K562 (cell line): ENCODE measurements at regions not wholly inside any gene's neighbourhood (a gene's known extent, or its start where the extent isn't known, plus 50 kb on each side); places are given as distances from the start of the nearest gene placed in this dataset.

Source experiments
- ATAC-seq: fragments of 200-7000 bp; cut with Tn5 transposase; 3 replicates; pipeline ENCODE4 v1.9.1; 2020; ENCODE audit warnings: moderate library complexity
- BruUV-seq: library from RNA; stranded (reverse); fragments of 400-500 nt; replicated peaks from 2 replicates; lab custom pipeline; 2021; lab: Mats Ljungman, UMichigan
- CTCF ChIA-PET: fragments of 300-600 bp; formaldehyde crosslinking; extraction: SDS; loops from one replicate; lab custom pipeline; 2021; ENCODE audit warnings: low intra/inter-chr PET ratio; lab: Yijun Ruan, JAX
- POLR2A ChIA-PET: fragments of 300-600, 350-650 bp; sonication (Branson Sonifier 250); formaldehyde crosslinking; extraction: SDS; loops from one replicate; lab custom pipeline; 2021; ENCODE audit warnings: antibody characterized with exemption, inconsistent platforms; lab: Yijun Ruan, JAX
- DNase-seq, 4 experiments: peaks; one replicate each; pipeline versions ENCODE4 v3.0.0 to v3.0.0-alpha.2; 2011 to 2018; ENCODE audit warnings: low spot score in 3 of 4, mixed read lengths in 3 of 4; ENCODE audit errors: extremely low read depth in 1 of 4
- FAIRE-seq: peaks from 2 replicates; lab custom pipeline; 2011; peaks lifted over from hg19 to GRCh38; lab: Jason Lieb, UNC
- H2AFZ ChIP-seq: 2 replicates; pipeline ENCODE4 v1.6.0; 2011; ENCODE audit warnings: low read depth, low read length, control low read depth, inconsistent platforms
- H3K27ac ChIP-seq: fragments of 200-600 bp; 3 replicates; pipeline ENCODE4 v1.8.0; 2011; ENCODE audit warnings: low read depth, mild to moderate bottlenecking, control low read depth, inconsistent platforms, low read length, moderate library complexity, mixed read lengths; ENCODE audit errors: extremely low read depth
- H3K27me3 ChIP-seq, 2 experiments: fragments of 300-600 bp in 1 of 2; 2 replicates in 1 of 2; 3 replicates in 1 of 2; pipeline versions ENCODE4 v1.6.0 to v1.8.0; 2011; ENCODE audit warnings: inconsistent platforms in 2 of 2, low read length in 2 of 2, mild to moderate bottlenecking in 1 of 2, mixed read lengths in 1 of 2, moderate library complexity in 1 of 2; ENCODE audit not compliant: control insufficient read depth in 2 of 2, insufficient read depth in 2 of 2
- H3K36me3 ChIP-seq: fragments of 300-600 bp; 3 replicates; pipeline ENCODE4 v1.8.0; 2011; ENCODE audit warnings: mild to moderate bottlenecking, low read length, inconsistent platforms; ENCODE audit not compliant: control insufficient read depth, insufficient read depth
- H3K4me1 ChIP-seq, 2 experiments: fragments of 200-600 bp in 1 of 2; replicated peaks in 1 of 2; 2 replicates in 1 of 2; 3 replicates in 1 of 2; pipeline versions ENCODE4 v1.5.1 to v1.8.0; 2011; ENCODE audit warnings: inconsistent platforms in 2 of 2, low read length in 2 of 2, mild to moderate bottlenecking in 1 of 2, mixed read lengths in 1 of 2, moderate library complexity in 1 of 2; ENCODE audit not compliant: control insufficient read depth in 2 of 2, insufficient read depth in 2 of 2
- H3K4me2 ChIP-seq: 2 replicates; pipeline ENCODE4 v1.6.1; 2011; ENCODE audit warnings: low read length, control low read depth, inconsistent platforms, mixed read lengths; ENCODE audit not compliant: insufficient read depth
- H3K4me3 ChIP-seq: fragments of 200-600 bp; sonication (generic), shearing (Covaris generic); 2 replicates; pipeline ENCODE4 v1.5.1; 2016; ENCODE audit warnings: control low read depth, inconsistent platforms
- H3K79me2 ChIP-seq: fragments of 200-600 bp; 3 replicates; pipeline ENCODE4 v1.8.0; 2011; ENCODE audit warnings: low read length, inconsistent platforms; ENCODE audit not compliant: control insufficient read depth, insufficient read depth
- H3K9ac ChIP-seq, 2 experiments: 2 replicates each; pipeline versions ENCODE4 v1.6.0 to v1.6.1; 2011; ENCODE audit warnings: low read depth in 2 of 2, low read length in 2 of 2, control low read depth in 1 of 2, inconsistent platforms in 1 of 2, mild to moderate bottlenecking in 1 of 2, mixed read lengths in 1 of 2; ENCODE audit not compliant: insufficient read depth in 1 of 2
- H3K9me1 ChIP-seq: one replicate; pipeline ENCODE4 v1.6.0; 2011; ENCODE audit warnings: inconsistent platforms, mild to moderate bottlenecking, low read length, moderate library complexity; ENCODE audit not compliant: control insufficient read depth, insufficient read depth
- H3K9me3 ChIP-seq: replicated peaks from 2 replicates; pipeline ENCODE4 v1.5.1; 2011; ENCODE audit warnings: low read depth, low read length, inconsistent platforms; ENCODE audit not compliant: control insufficient read depth, insufficient read depth
- H4K20me1 ChIP-seq: replicated peaks from 2 replicates; pipeline ENCODE4 v1.6.1; 2011; ENCODE audit warnings: low read length, inconsistent platforms, mixed read lengths; ENCODE audit not compliant: control insufficient read depth, insufficient read depth
- ARNT ChIP-seq, 2 experiments: fragments of 450-650 bp; IDR thresholded peaks; 2 replicates each; pipeline ENCODE4 v1.6.1; 2016; ENCODE audit warnings: mild to moderate bottlenecking in 1 of 2
- ASH1L ChIP-seq: fragments of 450-650 bp; IDR thresholded peaks from 2 replicates; pipeline ENCODE4 v1.6.1; 2018; ENCODE audit warnings: borderline replicate concordance, mild to moderate bottlenecking, low read depth; ENCODE audit not compliant: partially characterized antibody
- CEBPZ ChIP-seq: fragments of 150-350 bp; IDR thresholded peaks from 2 replicates; pipeline ENCODE4 v1.6.1; 2014; ENCODE audit warnings: low read depth, mild to moderate bottlenecking, low read length, borderline replicate concordance
- MEF2A ChIP-seq: IDR thresholded peaks from 2 replicates; pipeline ENCODE4 v1.6.1; 2011; ENCODE audit warnings: low read depth, mild to moderate bottlenecking, low read length, moderate library complexity; ENCODE audit not compliant: control insufficient read depth
- PRDM10 ChIP-seq: fragments of 450-650 bp; IDR thresholded peaks from 2 replicates; pipeline ENCODE4 v1.6.1; 2018; ENCODE audit not compliant: partially characterized antibody
- RBM25 ChIP-seq: fragments of 200-400 bp; formaldehyde crosslinking; IDR thresholded peaks from 2 replicates; pipeline ENCODE4 v1.6.1; 2018; ENCODE audit warnings: low read length, low read depth, moderate library complexity; ENCODE audit not compliant: severe bottlenecking
- TBP ChIP-seq: optimal IDR thresholded peaks from 2 replicates; pipeline ENCODE3; 2011; ENCODE audit warnings: low read depth, low read length, improper control_type of control experiment
- ZNF253 ChIP-seq: fragments of 250-450 bp; sonication (Bioruptor Pico); conservative IDR thresholded peaks from 2 replicates; pipeline ENCODE4 v1.6.1; 2021; ENCODE audit warnings: mild to moderate bottlenecking
- ZNF347 ChIP-seq: fragments of 450-650 bp; formaldehyde crosslinking; IDR thresholded peaks from 2 replicates; pipeline ENCODE4 v1.4.0; 2020; ENCODE audit warnings: low read depth, mild to moderate bottlenecking, moderate library complexity
- ZSCAN29 ChIP-seq: fragments of 450-650 bp; IDR thresholded peaks from 2 replicates; pipeline ENCODE4 v1.6.1; 2017
- WGBS: fragments of 100-300 bp; shearing (Covaris generic); methylation state at CpG from one replicate; pipeline ENCODE4 v1.1.6; 2016; ENCODE audit warnings: low coverage, mixed read lengths; ENCODE audit not compliant: insufficient coverage; ENCODE audit errors: missing lambda C conversion rate; 5-methylcytosine and 5-hydroxymethylcytosine counted together
- in situ Hi-C: fragments of 300-500 bp; cut with MboI; formaldehyde crosslinking; loops from 4 replicates; pipeline ENCODE4 v1.15.0; 2018; ENCODE audit warnings: inconsistent platforms, mixed read lengths
- intact Hi-C: fragments of 100-400 bp; cut with micrococcal nuclease; formaldehyde crosslinking; loops from 2 replicates; pipeline ENCODE4 v1.14.2; 2022

GRCh38 chr7:155868955-155869783 lies 56.9 kb upstream of the SHH start:
- ATAC-seq, result no peak
- no peak overlapping the region for H3K27ac ChIP-seq
- TF ChIP-seq ZSCAN29 (no peak), PRDM10 (no peak), CEBPZ (no peak), ASH1L (no peak), ZNF347 (no peak), TBP (no peak), ZNF253 (no peak), RBM25 (no peak), MEF2A (no peak), ARNT (IDR thresholded peaks at IDR 0.05) (no peak)
- TF ChIP-seq, all 486 proteins: peak for 0
- CTCF ChIA-PET, result no interaction called here
- DNase-seq (no peak), FAIRE-seq (no peak)
- no peaks in the 10 kb centered on the region for H4K20me1 ChIP-seq
- in situ Hi-C loops (no loop called here), intact Hi-C loops (no loop called here)
- BruUV-seq, result no TSS peak
- H3K4me1 ChIP-seq, result no peaks in the 10 kb centered on the region
- POLR2A ChIA-PET, result no interaction called here
- no peak overlapping the region for H3K4me2 ChIP-seq
- no peaks in the 10 kb centered on the region for H3K9me3 ChIP-seq
- H3K79me2 ChIP-seq, result no peaks in the 10 kb centered on the region
- no peaks in the 10 kb centered on the region for H3K36me3 ChIP-seq
- 4% methylated on average over 10 of the region's 10 CpGs for WGBS
- no peak overlapping the region for H3K4me3 ChIP-seq
- H2AFZ ChIP-seq, result no peak overlapping the region
- no peak overlapping the region for H3K9ac ChIP-seq
- H3K27me3 ChIP-seq, result peaks cover 42 to 52% of the 10 kb centered on the region in 2 experiments
- no peaks in the 10 kb centered on the region for H3K9me1 ChIP-seq
